ENCODE measurements at regions not wholly inside any gene's neighbourhood (a gene's known extent, or its start where the extent isn't known, plus 50 kb on each side); places are given as distances from the start of the nearest gene placed in this dataset.
A peak's percentile ranks its signal among the peaks of the same experiment; 100 is the strongest.

- Histone ChIP-seq H3K4me3 (no peak overlapping the region), H3K27me3 (peaks cover 0 to 10% (median under 1%) of the 10 kb centered on the region in 7 donors), H3K36me3 (no peaks in the 10 kb centered on the region), H3K9me3 (no peaks in the 10 kb centered on the region), H3K27ac (no peak overlapping the region), H3K4me1 (peaks cover 0 to 3% (median 0%) of the 10 kb centered on the region in 9 donors)
- WGBS, 2 donors = 69 to 75% methylated on average over 7 of the region's 7 CpGs
- TF ChIP-seq CTCF (IDR thresholded peaks at IDR 0.05) = no peak
- DNase-seq (no peak), ATAC-seq (no peak)
- intact Hi-C loops (cut with DNase I) = no loop called here
Measured at GRCh38 chr1:14513111-14513510, 85.4 kb upstream of the KAZN start.

- DNase-seq (no peak), ATAC-seq (no peak)
- Histone ChIP-seq H3K4me1 (peaks cover 0 to 3% (median 0%) of the 10 kb centered on the region in 9 donors), H3K27me3 (peaks cover 0 to 16% (median 5%) of the 10 kb centered on the region in 7 donors), H3K9me3 (no peaks in the 10 kb centered on the region), H3K4me3 (no peak overlapping the region), H3K36me3 (no peaks in the 10 kb centered on the region), H3K27ac (no peak overlapping the region)
- intact Hi-C loops (cut with DNase I) = no loop called here
- TF ChIP-seq CTCF (IDR thresholded peaks at IDR 0.05) = no peak
- 41 to 50% methylated on average over 2 of the region's 2 CpGs for WGBS, 2 donors
Measured at GRCh38 chr1:14514739-14515138, 83.7 kb upstream of the KAZN start.

GRCh38 chr1:14516974-14517840 lies 81.3 kb upstream of the KAZN start:
- 70 to 80% methylated on average over 6 of the region's 6 CpGs for WGBS, 2 donors
- Histone ChIP-seq H3K4me3 (no peak overlapping the region), H3K9me3 (no peaks in the 10 kb centered on the region), H3K36me3 (no peaks in the 10 kb centered on the region), H3K4me1 (peaks cover 0 to 6% (median 0%) of the 10 kb centered on the region in 9 donors), H3K27ac (peak overlapping the region in 2 of 10 donors; percentile 34 to 58), H3K27me3 (peaks cover 0 to 15% (median 5%) of the 10 kb centered on the region in 7 donors)
- intact Hi-C loops (cut with DNase I) = no loop called here
- DNase-seq (no peak), ATAC-seq (peak in 5 of 8 donors; percentile 30 to 89 (median 59))
- TF ChIP-seq CTCF (IDR thresholded peaks at IDR 0.05) = no peak

- 75 to 79% methylated on average over 1 of the region's 1 CpG for WGBS, 2 donors
- no peaks in the 10 kb centered on the region for H3K36me3 ChIP-seq
- ATAC-seq (no peak), DNase-seq (no peak)
- H3K27ac ChIP-seq = peak overlapping the region in 1 of 10 donors; percentile 0
- no peak overlapping the region for H3K4me3 ChIP-seq
- peaks cover 0 to 10% (median 5%) of the 10 kb centered on the region in 7 donors for H3K27me3 ChIP-seq
- peaks cover 0 to 6% (median 0%) of the 10 kb centered on the region in 9 donors for H3K4me1 ChIP-seq
- no peaks in the 10 kb centered on the region for H3K9me3 ChIP-seq
- no peak for TF ChIP-seq CTCF (IDR thresholded peaks at IDR 0.05)
- intact Hi-C loops (cut with DNase I) = no loop called here
Measured at GRCh38 chr1:14517841-14518180, 80.7 kb upstream of the KAZN start.

All from heart right ventricle (tissue), 16 donors.